Breast epithelium (tissue), 4 donors: ENCODE measurements at regions not wholly inside any gene's neighbourhood (a gene's known extent, or its start where the extent isn't known, plus 50 kb on each side); places are given as distances from the start of the nearest gene placed in this dataset.

Source experiments
- DNase-seq, 2 donors: peaks; one replicate each; pipeline ENCODE4 v3.0.0-alpha.2; 2019; ENCODE audit warnings: low spot score in 2 of 2
- H3K27ac ChIP-seq, 2 donors: fragments of 200-600 bp; sonication (generic) in 1 of 2; one replicate each; pipeline ENCODE4 v1.5.1; 2016 to 2019; ENCODE audit warnings: mild to moderate bottlenecking in 1 of 2
- H3K27me3 ChIP-seq, 2 donors: fragments of 200-600 bp; sonication (generic) in 1 of 2; one replicate each; pipeline versions ENCODE4 v1.5.1 to v1.6.0; 2017 to 2019; ENCODE audit warnings: control low read depth in 1 of 2, mild to moderate bottlenecking in 1 of 2
- H3K36me3 ChIP-seq: fragments of 200-600 bp; one replicate; pipeline ENCODE4 v1.5.1; 2019
- H3K4me1 ChIP-seq, 2 donors: fragments of 200-600 bp; sonication (generic); one replicate each; pipeline ENCODE4 v1.5.1; 2016 to 2019; ENCODE audit warnings: control low read depth in 1 of 2
- H3K4me3 ChIP-seq, 3 donors: fragments of 200-600 bp; sonication (generic); 1 replicate in 2 of 3; 2 replicates in 1 of 3; pipeline ENCODE4 v1.5.1; 2016 to 2019; ENCODE audit warnings: mild to moderate bottlenecking in 3 of 3, moderate library complexity in 2 of 3
- H3K9me3 ChIP-seq, 2 donors: fragments of 200-600 bp; sonication (generic) in 1 of 2; one replicate each; pipeline ENCODE4 v1.5.1; 2016 to 2019; ENCODE audit warnings: control low read depth in 1 of 2
- CTCF ChIP-seq, 3 donors: fragments of 450-650 bp; IDR thresholded peaks; one replicate each; pipeline ENCODE4 v1.5.1; 2016 to 2017; ENCODE audit warnings: antibody characterized with exemption in 3 of 3, mild to moderate bottlenecking in 3 of 3, moderate library complexity in 3 of 3
- POLR2A ChIP-seq: fragments of 450-650 bp; IDR thresholded peaks from one replicate; pipeline ENCODE4 v1.6.1; 2016; ENCODE audit warnings: antibody characterized with exemption, mild to moderate bottlenecking, moderate library complexity
- POLR2AphosphoS5 ChIP-seq, 3 donors: sonication (generic); formaldehyde crosslinking; IDR thresholded peaks; one replicate each; pipeline ENCODE4 v1.6.1; 2017; ENCODE audit warnings: antibody characterized with exemption in 3 of 3
- intact Hi-C: fragments of 100-400 bp; cut with DNase I; formaldehyde crosslinking; loops from one replicate; pipeline ENCODE4 v1.15.1; 2023; ENCODE audit warnings: low total_unique reads

GRCh38 chr13:50340146-50340545 is 324.9 kb downstream of the KCNRG start:
- intact Hi-C loops, result no loop called here
- DNase-seq, result no peak
- Histone ChIP-seq H3K27me3 (no peaks in the 10 kb centered on the region), H3K36me3 (no peaks in the 10 kb centered on the region), H3K4me3 (no peak overlapping the region), H3K27ac (no peak overlapping the region), H3K4me1 (no peaks in the 10 kb centered on the region), H3K9me3 (no peaks in the 10 kb centered on the region)
- TF ChIP-seq POLR2AphosphoS5 (IDR thresholded peaks at IDR 0.05) (no peak), CTCF (IDR thresholded peaks at IDR 0.05) (no peak), POLR2A (no peak)

GRCh38 chr13:50340551-50341287 is 325.5 kb downstream of the KCNRG start:
- no peak overlapping the region for H3K27ac ChIP-seq
- no peaks in the 10 kb centered on the region for H3K9me3 ChIP-seq
- H3K4me3 ChIP-seq, result no peak overlapping the region
- intact Hi-C loops, result no loop called here
- no peaks in the 10 kb centered on the region for H3K27me3 ChIP-seq
- TF ChIP-seq CTCF (IDR thresholded peaks at IDR 0.05) (no peak), POLR2AphosphoS5 (IDR thresholded peaks at IDR 0.05) (no peak), POLR2A (no peak)
- no peak for DNase-seq
- H3K36me3 ChIP-seq, result no peaks in the 10 kb centered on the region
- no peaks in the 10 kb centered on the region for H3K4me1 ChIP-seq

DNA sequence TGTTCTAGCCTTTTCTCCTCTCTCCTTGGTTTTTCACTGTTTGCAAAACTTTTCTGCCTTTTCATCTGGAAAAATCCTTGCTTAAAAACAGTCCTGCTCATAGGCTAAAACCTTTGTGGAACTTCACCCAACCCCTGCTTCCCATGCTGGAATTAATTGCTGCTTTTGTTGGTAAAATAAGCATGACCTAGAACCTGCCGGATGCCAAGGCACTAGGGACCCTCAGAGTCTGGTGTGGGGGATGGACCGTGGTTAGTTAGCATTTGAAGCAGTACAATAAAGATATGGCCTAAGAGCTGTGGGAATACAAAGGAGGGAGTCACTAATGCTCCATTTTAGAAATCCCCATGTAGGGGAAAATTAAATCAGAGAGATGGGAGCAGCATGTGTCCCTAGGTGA is 326.3 kb downstream of the KCNRG start:
- Histone ChIP-seq H3K4me3 (no peak overlapping the region), H3K9me3 (no peaks in the 10 kb centered on the region), H3K27ac (no peak overlapping the region), H3K36me3 (no peaks in the 10 kb centered on the region), H3K27me3 (no peaks in the 10 kb centered on the region), H3K4me1 (no peaks in the 10 kb centered on the region)
- no peak for DNase-seq
- TF ChIP-seq POLR2AphosphoS5 (IDR thresholded peaks at IDR 0.05) (no peak), CTCF (IDR thresholded peaks at IDR 0.05) (no peak), POLR2A (no peak)
- intact Hi-C loops, result no loop called here

DNA sequence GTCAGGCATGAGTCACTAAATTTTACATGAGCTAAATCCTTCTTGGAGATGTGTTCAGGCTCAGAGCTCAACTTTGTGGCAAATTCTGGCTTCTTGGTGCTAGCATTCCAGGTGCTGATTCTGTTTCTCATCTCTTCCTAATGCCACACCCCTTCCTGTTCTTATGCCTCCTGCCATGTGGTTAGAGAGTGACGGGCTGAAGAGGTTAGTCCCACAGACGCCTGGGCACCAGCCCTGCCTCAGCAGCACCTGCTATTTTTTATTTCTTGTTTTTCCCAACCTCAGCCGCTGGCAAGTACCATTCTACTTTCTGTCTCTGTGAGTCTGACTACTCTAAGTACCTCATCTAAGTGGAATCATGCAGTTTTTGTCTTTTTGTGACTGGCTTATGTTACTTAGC is 329.5 kb downstream of the KCNRG start:
- intact Hi-C loops, result no loop called here
- TF ChIP-seq CTCF (IDR thresholded peaks at IDR 0.05), result no peak
- no peak for TF ChIP-seq POLR2A
- no peak for TF ChIP-seq POLR2AphosphoS5 (IDR thresholded peaks at IDR 0.05)
- H3K36me3 ChIP-seq, result no peaks in the 10 kb centered on the region

GRCh38 chr13:50345804-50346203 is 330.6 kb downstream of the KCNRG start:
- Histone ChIP-seq H3K4me3 (no peak overlapping the region), H3K36me3 (no peaks in the 10 kb centered on the region), H3K27ac (no peak overlapping the region), H3K4me1 (no peaks in the 10 kb centered on the region), H3K9me3 (no peaks in the 10 kb centered on the region), H3K27me3 (no peaks in the 10 kb centered on the region)
- DNase-seq, result no peak
- TF ChIP-seq CTCF (IDR thresholded peaks at IDR 0.05), result no peak
- TF ChIP-seq POLR2AphosphoS5 (IDR thresholded peaks at IDR 0.05), result no peak
- no peak for TF ChIP-seq POLR2A
- intact Hi-C loops, result no loop called here

More for the DNA sequence above, 329.5 kb downstream of the KCNRG start:
- no peaks in the 10 kb centered on the region for H3K9me3 ChIP-seq
- no peaks in the 10 kb centered on the region for H3K27me3 ChIP-seq
- no peaks in the 10 kb centered on the region for H3K4me1 ChIP-seq
- no peak overlapping the region for H3K27ac ChIP-seq
- no peak for DNase-seq
- no peak overlapping the region for H3K4me3 ChIP-seq
